Neural cell (in vitro differentiated cells): ENCODE measurements at regions not wholly inside any gene's neighbourhood (a gene's known extent, or its start where the extent isn't known, plus 50 kb on each side); places are given as distances from the start of the nearest gene placed in this dataset.
A peak's percentile ranks its signal among the peaks of the same experiment; 100 is the strongest.

Experiments used
- H2AFZ ChIP-seq: fragments of 200-600, 300-800 bp; sonication (generic), shearing (Covaris generic); 2 replicates; pipeline ENCODE4 v1.6.0; 2014; ENCODE audit warnings: low read depth, mild to moderate bottlenecking, antibody characterized with exemption, low read length, moderate library complexity
- H3F3A ChIP-seq: fragments of 200-600 bp; shearing (Covaris generic); 2 replicates; pipeline ENCODE4 v1.6.1; 2016; ENCODE audit warnings: mild to moderate bottlenecking, moderate library complexity, mixed read lengths, antibody characterized with exemption, low read length; ENCODE audit not compliant: insufficient read depth, poor library complexity, severe bottlenecking
- H3K27ac ChIP-seq: fragments of 200-600, 300-800 bp; sonication (generic), shearing (Covaris generic); 2 replicates; pipeline ENCODE4 v1.5.1; 2014; ENCODE audit warnings: mild to moderate bottlenecking, low read length, moderate library complexity
- H3K27me3 ChIP-seq: fragments of 300-800, 200-600 bp; sonication (generic), shearing (Covaris generic); 2 replicates; pipeline ENCODE4 v1.6.0; 2014; ENCODE audit warnings: mild to moderate bottlenecking, low read depth, low read length, moderate library complexity; ENCODE audit not compliant: insufficient read depth
- H3K36me3 ChIP-seq: fragments of 300-800, 200-600 bp; sonication (generic), shearing (Covaris generic); 2 replicates; pipeline ENCODE4 v1.5.1; 2014; ENCODE audit warnings: mild to moderate bottlenecking, antibody characterized with exemption, low read length, moderate library complexity; ENCODE audit not compliant: insufficient read depth
- H3K4me2 ChIP-seq: fragments of 300-800, 200-600 bp; sonication (generic), shearing (Covaris generic); 2 replicates; pipeline ENCODE4 v1.6.0; 2014; ENCODE audit warnings: mild to moderate bottlenecking, low read length
- H3K4me3 ChIP-seq: fragments of 300-800, 200-600 bp; sonication (generic), shearing (Covaris generic); 2 replicates; pipeline ENCODE4 v1.5.1; 2014; ENCODE audit warnings: mild to moderate bottlenecking, low read length, moderate library complexity
- H3K79me2 ChIP-seq: fragments of 200-600 bp; shearing (Covaris generic); replicated peaks from 2 replicates; pipeline ENCODE4 v1.6.0; 2014; ENCODE audit warnings: mild to moderate bottlenecking, low read length, moderate library complexity; ENCODE audit not compliant: insufficient read depth
- H3K9ac ChIP-seq: fragments of 300-800, 200-600 bp; sonication (generic), shearing (Covaris generic); 2 replicates; pipeline ENCODE4 v1.6.1; 2016; ENCODE audit warnings: mild to moderate bottlenecking, low read length, mixed read lengths
- H3K9me2 ChIP-seq: fragments of 200-600 bp; shearing (Covaris generic); 2 replicates; pipeline ENCODE4 v1.6.1; 2016; ENCODE audit warnings: mild to moderate bottlenecking, low read length, mixed read lengths; ENCODE audit not compliant: insufficient read depth
- H3K9me3 ChIP-seq: fragments of 200-600, 300-800 bp; sonication (generic), shearing (Covaris generic); 2 replicates; pipeline ENCODE4 v1.6.1; 2016; ENCODE audit warnings: mild to moderate bottlenecking, mixed run types, low read length, moderate library complexity, mixed read lengths
- H4K20me1 ChIP-seq: fragments of 200-600 bp; shearing (Covaris generic); 2 replicates; pipeline ENCODE4 v1.6.1; 2016; ENCODE audit warnings: mild to moderate bottlenecking, mixed run types; ENCODE audit not compliant: insufficient read depth
- EP300 ChIP-seq: fragments of 450-650 bp; conservative IDR thresholded peaks from 2 replicates; pipeline ENCODE4 v1.6.1; 2014; ENCODE audit warnings: antibody characterized with exemption, mild to moderate bottlenecking, moderate library complexity; ENCODE audit not compliant: poor library complexity, severe bottlenecking
- EZH2 ChIP-seq: fragments of 200-600, 300-800 bp; shearing (Covaris generic), sonication (generic); IDR thresholded peaks from 2 replicates; pipeline ENCODE4 v1.6.1; 2014; ENCODE audit warnings: antibody characterized with exemption, low read length, borderline replicate concordance, mild to moderate bottlenecking; ENCODE audit not compliant: insufficient read depth, poor library complexity, severe bottlenecking
- MXI1 ChIP-seq: fragments of 450-650 bp; conservative IDR thresholded peaks from 2 replicates; pipeline ENCODE4 v1.6.1; 2014; ENCODE audit warnings: antibody characterized with exemption, mild to moderate bottlenecking; ENCODE audit not compliant: poor library complexity, severe bottlenecking
- REST ChIP-seq: IDR thresholded peaks from 2 replicates; pipeline ENCODE4 v1.6.1; 2012; ENCODE audit warnings: borderline replicate concordance
- SMC3 ChIP-seq: fragments of 450-650 bp; conservative IDR thresholded peaks from 2 replicates; pipeline ENCODE4 v1.6.1; 2014; ENCODE audit warnings: antibody characterized with exemption, mild to moderate bottlenecking, moderate library complexity; ENCODE audit not compliant: poor library complexity
- TAF1 ChIP-seq: IDR thresholded peaks from 2 replicates; pipeline ENCODE4 v1.6.1; 2012; ENCODE audit warnings: low read depth
- TF ChIP-seq, protein P1 (sequence below): fragments of 450-650 bp; IDR thresholded peaks from 2 replicates; pipeline ENCODE4 v1.5.1; 2014; ENCODE audit warnings: antibody characterized with exemption, mild to moderate bottlenecking, moderate library complexity; ENCODE audit not compliant: poor library complexity, severe bottlenecking

- Histone ChIP-seq H3K9ac (no peak overlapping the region), H3F3A (no peaks in the 10 kb centered on the region), H3K27ac (no peak overlapping the region), H4K20me1 (no peaks in the 10 kb centered on the region), H3K79me2 (no peaks in the 10 kb centered on the region), H3K4me2 (no peak overlapping the region), H2AFZ (no peak overlapping the region), H3K27me3 (peaks cover 49% of the 10 kb centered on the region), H3K9me2 (no peaks in the 10 kb centered on the region), H3K9me3 (no peaks in the 10 kb centered on the region), H3K4me3 (no peak overlapping the region), H3K36me3 (no peaks in the 10 kb centered on the region)
- no peak for TF ChIP-seq EP300
- no peak for TF ChIP-seq REST
Observed at GRCh38 chr6:41426438-41426851, 91.0 kb downstream of the NCR2 start.

DNA sequence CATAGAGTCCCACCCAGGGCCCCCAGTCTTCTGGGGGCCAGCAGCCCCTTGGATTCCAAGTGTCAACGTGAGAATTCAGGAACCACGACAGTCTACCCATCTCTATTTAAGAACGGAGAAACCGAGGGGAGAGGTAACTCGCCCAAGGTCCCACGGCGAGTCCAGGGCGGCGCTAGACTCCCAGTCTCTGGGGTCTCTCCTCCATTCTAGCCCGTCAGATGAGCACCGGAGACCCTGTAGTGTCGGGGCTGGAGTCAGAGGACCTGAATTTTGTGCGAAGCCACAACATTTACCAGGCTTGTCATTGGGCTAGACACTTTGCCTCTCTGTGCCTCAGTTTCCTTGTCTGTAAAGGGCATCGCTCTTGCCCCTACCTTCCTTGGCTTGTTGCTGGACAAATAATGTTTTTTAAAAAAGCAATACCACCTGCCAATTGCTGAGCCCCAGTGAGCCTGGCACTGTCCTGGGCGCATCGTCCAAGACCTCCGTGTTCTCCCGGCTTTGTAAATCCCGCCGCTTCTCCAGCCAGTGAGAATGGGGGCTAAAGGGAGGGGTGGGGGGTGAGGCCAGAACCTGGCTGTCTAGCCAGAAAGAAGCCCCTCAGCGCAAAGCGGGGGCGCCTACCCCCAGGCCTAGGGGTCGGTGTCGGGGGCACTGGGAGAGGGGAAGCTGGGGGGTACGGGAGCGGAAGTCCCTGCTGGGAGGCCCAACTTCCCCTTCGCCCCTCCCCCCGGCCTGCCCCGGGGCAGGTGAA, 91.7 kb downstream of the NCR2 start:
- TF ChIP-seq TAF1 (no peak), EZH2 (no peak), EP300 (no peak)
- no peaks in the 10 kb centered on the region for H3K36me3 ChIP-seq
- H3K9me3 ChIP-seq, result no peaks in the 10 kb centered on the region
- no peaks in the 10 kb centered on the region for H4K20me1 ChIP-seq
- H3K27me3 ChIP-seq, result peaks cover 49% of the 10 kb centered on the region
- H3K9me2 ChIP-seq, result no peaks in the 10 kb centered on the region
- H3K4me2 ChIP-seq, result no peak overlapping the region
- no peak overlapping the region for H3K27ac ChIP-seq
- H3K9ac ChIP-seq, result no peak overlapping the region
- no peak overlapping the region for H2AFZ ChIP-seq
- no peaks in the 10 kb centered on the region for H3K79me2 ChIP-seq
- peak overlapping the region; percentile 46 for H3K4me3 ChIP-seq
- H3F3A ChIP-seq, result no peaks in the 10 kb centered on the region

DNA sequence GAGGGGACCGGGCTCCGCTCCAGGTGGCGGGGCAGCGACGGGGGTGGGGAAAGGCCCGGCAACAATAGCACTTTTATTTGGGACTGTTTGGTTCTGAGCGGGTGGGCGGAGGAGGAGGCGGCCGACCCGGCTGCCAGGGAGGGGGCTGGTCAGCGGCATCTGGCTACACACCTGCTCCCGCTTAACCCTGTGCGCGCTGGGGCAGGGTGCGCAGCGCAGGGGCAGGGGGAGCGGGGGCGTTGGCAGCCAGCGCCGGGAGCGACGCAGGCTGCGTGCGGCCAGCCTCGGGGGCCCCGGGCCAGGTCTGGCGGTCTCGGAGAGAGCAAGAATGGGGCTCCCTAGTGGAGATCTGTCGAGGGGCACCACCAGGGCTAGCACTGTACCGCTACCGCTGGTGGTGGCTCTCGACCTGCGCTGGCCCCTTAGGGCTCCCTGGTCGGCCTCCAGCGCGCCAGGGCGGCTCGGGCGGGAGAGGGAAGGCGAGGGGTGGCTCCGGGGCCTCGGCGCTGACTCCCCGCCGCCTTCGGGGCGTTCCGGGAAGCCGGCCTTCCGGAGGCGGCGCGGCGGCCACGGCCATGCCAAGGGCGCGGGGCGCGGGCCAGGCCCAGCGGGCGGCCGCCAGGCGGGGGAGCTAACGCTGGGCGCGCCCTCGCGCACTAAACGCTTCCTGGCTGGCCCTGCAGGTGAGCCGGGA, 92.4 kb downstream of the NCR2 start:
- no peaks in the 10 kb centered on the region for H3K79me2 ChIP-seq
- no peak overlapping the region for H2AFZ ChIP-seq
- H3K4me2 ChIP-seq, result no peak overlapping the region
- no peak for TF ChIP-seq EZH2
- TF ChIP-seq, protein P1, sequence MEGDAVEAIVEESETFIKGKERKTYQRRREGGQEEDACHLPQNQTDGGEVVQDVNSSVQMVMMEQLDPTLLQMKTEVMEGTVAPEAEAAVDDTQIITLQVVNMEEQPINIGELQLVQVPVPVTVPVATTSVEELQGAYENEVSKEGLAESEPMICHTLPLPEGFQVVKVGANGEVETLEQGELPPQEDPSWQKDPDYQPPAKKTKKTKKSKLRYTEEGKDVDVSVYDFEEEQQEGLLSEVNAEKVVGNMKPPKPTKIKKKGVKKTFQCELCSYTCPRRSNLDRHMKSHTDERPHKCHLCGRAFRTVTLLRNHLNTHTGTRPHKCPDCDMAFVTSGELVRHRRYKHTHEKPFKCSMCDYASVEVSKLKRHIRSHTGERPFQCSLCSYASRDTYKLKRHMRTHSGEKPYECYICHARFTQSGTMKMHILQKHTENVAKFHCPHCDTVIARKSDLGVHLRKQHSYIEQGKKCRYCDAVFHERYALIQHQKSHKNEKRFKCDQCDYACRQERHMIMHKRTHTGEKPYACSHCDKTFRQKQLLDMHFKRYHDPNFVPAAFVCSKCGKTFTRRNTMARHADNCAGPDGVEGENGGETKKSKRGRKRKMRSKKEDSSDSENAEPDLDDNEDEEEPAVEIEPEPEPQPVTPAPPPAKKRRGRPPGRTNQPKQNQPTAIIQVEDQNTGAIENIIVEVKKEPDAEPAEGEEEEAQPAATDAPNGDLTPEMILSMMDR, result no peak
- peak; percentile 19 for TF ChIP-seq SMC3
- TF ChIP-seq MXI1, result no peak
- H3K4me3 ChIP-seq, result peak overlapping the region; percentile 46
- no peaks in the 10 kb centered on the region for H3K9me2 ChIP-seq
- peaks cover 49% of the 10 kb centered on the region for H3K27me3 ChIP-seq
- peak overlapping the region; percentile 39 for H3K9ac ChIP-seq
- no peaks in the 10 kb centered on the region for H4K20me1 ChIP-seq
- H3K27ac ChIP-seq, result no peak overlapping the region
- no peaks in the 10 kb centered on the region for H3K9me3 ChIP-seq
- H3F3A ChIP-seq, result no peaks in the 10 kb centered on the region
- H3K36me3 ChIP-seq, result no peaks in the 10 kb centered on the region
